ENCODE measurements at regions not wholly inside any gene's neighbourhood (a gene's known extent, or its start where the extent isn't known, plus 50 kb on each side); places are given as distances from the start of the nearest gene placed in this dataset.

DNA sequence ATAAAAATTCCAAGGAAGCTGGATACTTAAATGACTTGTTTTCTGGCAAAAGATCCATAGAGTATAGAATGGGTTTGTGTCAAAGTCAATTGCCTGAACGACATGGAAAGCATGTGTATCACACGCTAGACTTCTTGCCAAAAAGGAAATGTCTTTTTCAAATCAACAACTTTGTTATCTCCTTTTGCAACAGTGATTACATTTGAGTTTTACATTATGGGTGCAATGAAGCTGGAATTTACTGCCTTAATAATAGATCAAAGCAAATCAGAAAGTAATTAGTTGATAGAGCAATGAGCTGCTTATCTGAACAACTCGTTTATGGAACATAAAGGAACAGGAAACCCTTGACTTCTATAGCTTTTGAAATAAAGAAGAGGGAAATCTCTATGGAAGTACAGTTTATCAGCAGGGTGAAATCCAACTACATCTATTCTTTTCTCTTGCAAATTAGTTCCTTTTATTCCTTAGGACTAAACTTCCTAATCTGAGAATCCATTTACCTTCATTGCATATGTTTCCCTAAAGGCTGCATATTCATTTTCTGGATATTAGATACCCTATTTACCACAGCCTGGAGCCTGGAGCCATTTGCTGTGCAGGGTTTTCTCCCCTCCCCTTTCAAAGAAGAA is 415.1 kb upstream of the NECTIN3 start:
- Mint-ChIP-seq H3K4me1 (no peaks in the 10 kb centered on the region), H3K36me3 (no peaks in the 10 kb centered on the region), H3K4me3 (no peak overlapping the region), H3K9me3 (peaks cover 0 to 7% (median 0%) of the 10 kb centered on the region in 11 donors), H3K27ac (no peak overlapping the region), H3K27me3 (peaks cover 0 to 5% (median 0%) of the 10 kb centered on the region in 5 donors)
- ATAC-seq: no peak
- H3K27me3 ChIP-seq (ENCODE audit: control insufficient read depth in 2 of 2, insufficient read depth in 2 of 2, low read length in 2 of 2): no peaks in the 10 kb centered on the region
- H3K9me3 ChIP-seq (ENCODE audit: control insufficient read depth in 2 of 3, low read length in 3 of 3): no peaks in the 10 kb centered on the region
- ChIA-PET POLR2A (no interaction called here), CTCF (no interaction called here)
- no peaks in the 10 kb centered on the region for H3K36me3 ChIP-seq (ENCODE audit: control insufficient read depth in 2 of 3, insufficient read depth in 3 of 3, low read length in 3 of 3)
- no peaks in the 10 kb centered on the region for H3K4me1 ChIP-seq (ENCODE audit: control insufficient read depth in 2 of 2, insufficient read depth in 2 of 2, low read length in 2 of 2)
- DNase-seq: no peak
- H3K27ac ChIP-seq (ENCODE audit: low read depth, low read length): no peak overlapping the region
- intact Hi-C loops (cut with micrococcal nuclease): no loop called here
- H3K4me3 ChIP-seq (ENCODE audit: low read length): no peak overlapping the region

DNA sequence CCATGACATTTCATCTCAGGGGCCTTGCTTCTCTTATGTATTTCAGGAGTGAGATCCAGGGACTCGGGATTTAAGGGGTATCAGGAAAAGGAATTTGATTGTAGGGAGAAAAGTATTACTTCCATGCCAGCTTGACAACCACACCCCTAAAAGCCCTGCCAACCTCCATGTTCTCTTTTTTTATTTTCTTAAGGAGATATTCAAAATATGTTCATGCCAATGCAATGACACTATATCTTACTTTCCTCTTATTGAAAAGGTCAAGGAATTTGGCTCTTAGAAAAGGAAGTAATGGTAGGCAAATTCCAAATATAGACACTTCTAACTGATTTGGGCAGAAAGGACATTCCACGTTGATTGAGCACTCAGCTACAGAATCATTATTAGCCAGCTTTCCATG is 407.5 kb upstream of the NECTIN3 start:
- H3K4me1 ChIP-seq (ENCODE audit: control insufficient read depth in 2 of 2, insufficient read depth in 2 of 2, low read length in 2 of 2): no peaks in the 10 kb centered on the region
- peaks cover 0 to 23% (median 11%) of the 10 kb centered on the region in 5 donors for H3K27me3 Mint-ChIP-seq
- ATAC-seq (no peak), DNase-seq (no peak)
- no peaks in the 10 kb centered on the region for H3K27me3 ChIP-seq (ENCODE audit: control insufficient read depth in 2 of 2, insufficient read depth in 2 of 2, low read length in 2 of 2)
- no peak overlapping the region for H3K27ac ChIP-seq (ENCODE audit: low read depth, low read length)
- peaks cover 0 to 5% (median 0%) of the 10 kb centered on the region in 5 donors for H3K36me3 Mint-ChIP-seq
- intact Hi-C loops (cut with micrococcal nuclease): no loop called here
- H3K9me3 Mint-ChIP-seq: peaks cover 0 to 20% (median 6%) of the 10 kb centered on the region in 11 donors
- no peak overlapping the region for H3K27ac Mint-ChIP-seq
- H3K9me3 ChIP-seq (ENCODE audit: control insufficient read depth in 2 of 3, low read length in 3 of 3): no peaks in the 10 kb centered on the region
- ChIA-PET POLR2A (no interaction called here), CTCF (no interaction called here)
- H3K4me3 ChIP-seq (ENCODE audit: low read length): no peak overlapping the region
- no peak overlapping the region for H3K4me3 Mint-ChIP-seq
- no peaks in the 10 kb centered on the region for H3K4me1 Mint-ChIP-seq
- H3K36me3 ChIP-seq (ENCODE audit: control insufficient read depth in 2 of 3, insufficient read depth in 3 of 3, low read length in 3 of 3): no peaks in the 10 kb centered on the region

DNA sequence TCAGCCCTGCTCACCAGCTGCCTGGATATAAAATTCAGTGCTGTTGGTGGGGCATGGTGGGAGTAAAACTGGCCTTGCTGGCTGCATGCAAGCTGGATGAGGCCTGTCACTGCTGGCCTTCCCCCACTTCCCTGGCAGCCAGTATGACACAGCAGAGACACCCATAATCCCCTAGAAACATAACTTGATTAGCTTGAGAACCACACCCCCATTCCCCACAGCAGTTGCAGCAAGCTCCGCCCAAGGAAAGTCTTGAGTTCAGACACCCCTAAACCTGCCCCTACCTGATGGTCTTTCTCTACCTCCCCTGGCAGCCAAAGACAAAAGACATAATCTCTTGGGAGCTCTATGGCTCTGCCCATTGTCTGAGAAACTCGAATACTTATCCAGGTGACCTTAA is 405.1 kb upstream of the NECTIN3 start:
- H3K9me3 ChIP-seq (ENCODE audit: control insufficient read depth in 2 of 3, low read length in 3 of 3): peaks cover 0 to 5% (median 0%) of the 10 kb centered on the region in 3 experiments
- POLR2A ChIA-PET: no interaction called here
- no peaks in the 10 kb centered on the region for H3K27me3 ChIP-seq (ENCODE audit: control insufficient read depth in 2 of 2, insufficient read depth in 2 of 2, low read length in 2 of 2)

DNA sequence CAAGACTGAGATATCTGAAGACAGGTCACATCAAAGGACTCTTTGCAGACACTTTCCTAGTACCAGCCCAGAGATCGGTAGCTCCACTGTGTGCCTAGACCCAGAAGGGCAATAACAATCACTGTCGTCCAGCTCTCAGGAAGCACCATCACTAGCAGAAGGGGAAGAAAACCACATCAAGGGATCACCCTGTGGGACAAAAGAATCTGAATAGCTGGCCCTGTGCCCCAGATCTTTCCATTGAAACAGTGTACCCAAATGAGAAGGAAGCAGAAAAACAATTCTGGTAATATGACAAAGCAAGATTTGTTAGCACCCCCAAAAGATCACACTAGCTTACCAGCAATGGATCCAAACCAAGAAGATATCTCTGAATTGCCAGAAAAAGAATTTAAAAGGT is 404.4 kb upstream of the NECTIN3 start:
- H3K27ac ChIP-seq (ENCODE audit: low read depth, low read length): no peak overlapping the region
- no peak for DNase-seq
- H3K27ac Mint-ChIP-seq: no peak overlapping the region
- ATAC-seq: no peak
- peaks cover 0 to 5% (median 0%) of the 10 kb centered on the region in 3 experiments for H3K9me3 ChIP-seq (ENCODE audit: control insufficient read depth in 2 of 3, low read length in 3 of 3)
- H3K4me1 ChIP-seq (ENCODE audit: control insufficient read depth in 2 of 2, insufficient read depth in 2 of 2, low read length in 2 of 2): no peaks in the 10 kb centered on the region
- peaks cover 2 to 26% (median 13%) of the 10 kb centered on the region in 11 donors for H3K9me3 Mint-ChIP-seq
- no peaks in the 10 kb centered on the region for H3K4me1 Mint-ChIP-seq
- ChIA-PET CTCF (no interaction called here), POLR2A (no interaction called here)
- no peaks in the 10 kb centered on the region for H3K36me3 ChIP-seq (ENCODE audit: control insufficient read depth in 2 of 3, insufficient read depth in 3 of 3, low read length in 3 of 3)
- intact Hi-C loops (cut with micrococcal nuclease): no loop called here
- peaks cover 0 to 19% (median 14%) of the 10 kb centered on the region in 5 donors for H3K27me3 Mint-ChIP-seq
- H3K27me3 ChIP-seq (ENCODE audit: control insufficient read depth in 2 of 2, insufficient read depth in 2 of 2, low read length in 2 of 2): no peaks in the 10 kb centered on the region
- no peak overlapping the region for H3K4me3 ChIP-seq (ENCODE audit: low read length)
- H3K4me3 Mint-ChIP-seq: no peak overlapping the region
- H3K36me3 Mint-ChIP-seq: peaks cover 0 to 5% (median 0%) of the 10 kb centered on the region in 5 donors

More for the DNA sequence above, 405.1 kb upstream of the NECTIN3 start:
- CTCF ChIA-PET: no interaction called here
- Histone ChIP-seq H3K4me3 (ENCODE audit: low read length) (no peak overlapping the region), H3K27ac (ENCODE audit: low read depth, low read length) (no peak overlapping the region), H3K36me3 (ENCODE audit: control insufficient read depth in 2 of 3, insufficient read depth in 3 of 3, low read length in 3 of 3) (no peaks in the 10 kb centered on the region), H3K4me1 (ENCODE audit: control insufficient read depth in 2 of 2, insufficient read depth in 2 of 2, low read length in 2 of 2) (no peaks in the 10 kb centered on the region)
- DNase-seq: no peak
- Mint-ChIP-seq H3K4me1 (no peaks in the 10 kb centered on the region), H3K27ac (no peak overlapping the region), H3K27me3 (peaks cover 0 to 23% (median 11%) of the 10 kb centered on the region in 5 donors), H3K9me3 (peaks cover 2 to 26% (median 13%) of the 10 kb centered on the region in 11 donors), H3K36me3 (peaks cover 0 to 5% (median 0%) of the 10 kb centered on the region in 5 donors), H3K4me3 (no peak overlapping the region)
- intact Hi-C loops (cut with micrococcal nuclease): no loop called here
- ATAC-seq: no peak

DNA sequence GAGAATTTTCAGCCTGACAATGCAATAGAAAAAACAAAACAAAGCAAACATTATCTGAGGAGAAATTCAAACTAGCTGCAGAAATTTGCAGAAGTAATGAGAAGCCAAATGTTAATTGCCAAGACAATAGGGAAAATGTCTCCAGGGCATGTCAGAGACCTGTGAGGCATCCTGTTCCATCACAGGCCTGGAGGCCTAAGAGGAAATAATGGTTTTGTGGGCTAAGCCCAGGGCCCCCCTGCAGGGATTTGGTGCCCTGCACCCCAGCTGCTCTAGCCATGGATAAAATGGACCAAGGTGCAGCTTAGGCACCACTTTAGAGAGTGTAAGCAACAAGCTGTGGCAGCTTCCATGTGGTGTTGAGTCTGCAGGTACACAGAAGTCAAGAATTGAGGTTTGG is 401.2 kb upstream of the NECTIN3 start:
- no peak overlapping the region for H3K4me3 ChIP-seq (ENCODE audit: low read length)
- no peaks in the 10 kb centered on the region for H3K4me1 ChIP-seq (ENCODE audit: control insufficient read depth in 2 of 2, insufficient read depth in 2 of 2, low read length in 2 of 2)
- Mint-ChIP-seq H3K4me1 (no peaks in the 10 kb centered on the region), H3K27ac (no peak overlapping the region), H3K4me3 (no peak overlapping the region), H3K27me3 (peaks cover 0 to 19% (median 4%) of the 10 kb centered on the region in 5 donors), H3K9me3 (peaks cover 0 to 22% (median 10%) of the 10 kb centered on the region in 11 donors), H3K36me3 (peaks cover 0 to 5% (median 0%) of the 10 kb centered on the region in 5 donors)
- CTCF ChIA-PET: no interaction called here
- ATAC-seq (no peak), DNase-seq (no peak)
- POLR2A ChIA-PET: no interaction called here
- no peaks in the 10 kb centered on the region for H3K27me3 ChIP-seq (ENCODE audit: control insufficient read depth in 2 of 2, insufficient read depth in 2 of 2, low read length in 2 of 2)
- H3K9me3 ChIP-seq (ENCODE audit: control insufficient read depth in 2 of 3, low read length in 3 of 3): peaks cover 0 to 5% (median 0%) of the 10 kb centered on the region in 3 experiments
- H3K27ac ChIP-seq (ENCODE audit: low read depth, low read length): no peak overlapping the region
- H3K36me3 ChIP-seq (ENCODE audit: control insufficient read depth in 2 of 3, insufficient read depth in 3 of 3, low read length in 3 of 3): no peaks in the 10 kb centered on the region
- intact Hi-C loops (cut with micrococcal nuclease): no loop called here

DNA sequence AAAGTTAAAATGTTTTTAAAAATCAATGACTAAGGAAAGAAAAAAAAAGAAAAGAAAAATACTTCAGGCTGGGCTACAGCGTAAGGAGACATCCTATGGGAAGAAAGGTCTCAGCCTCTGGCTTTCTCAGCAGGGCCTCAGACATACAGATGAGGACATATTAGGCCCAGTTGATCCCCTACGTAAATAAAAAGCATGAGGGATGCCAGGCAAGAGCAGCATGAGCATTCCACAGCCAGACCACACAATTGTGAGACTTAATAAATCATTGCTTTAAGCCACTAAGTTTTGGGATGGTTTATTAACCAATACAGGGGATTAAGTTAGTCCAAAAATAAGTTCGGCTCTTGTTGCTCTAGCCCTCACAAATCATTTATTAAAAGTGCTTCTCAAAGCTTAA is 394.1 kb upstream of the NECTIN3 start:
- no peak overlapping the region for H3K4me3 Mint-ChIP-seq
- no peak overlapping the region for H3K27ac ChIP-seq (ENCODE audit: low read depth, low read length)
- H3K36me3 ChIP-seq (ENCODE audit: control insufficient read depth in 2 of 3, insufficient read depth in 3 of 3, low read length in 3 of 3): no peaks in the 10 kb centered on the region
- ATAC-seq: no peak
- no peaks in the 10 kb centered on the region for H3K9me3 ChIP-seq (ENCODE audit: control insufficient read depth in 2 of 3, low read length in 3 of 3)
- H3K27me3 ChIP-seq (ENCODE audit: control insufficient read depth in 2 of 2, insufficient read depth in 2 of 2, low read length in 2 of 2): no peaks in the 10 kb centered on the region
- intact Hi-C loops (cut with micrococcal nuclease): no loop called here
- no peaks in the 10 kb centered on the region for H3K4me1 ChIP-seq (ENCODE audit: control insufficient read depth in 2 of 2, insufficient read depth in 2 of 2, low read length in 2 of 2)
- H3K27me3 Mint-ChIP-seq: peaks cover 0 to 7% (median 0%) of the 10 kb centered on the region in 5 donors
- H3K4me1 Mint-ChIP-seq: no peaks in the 10 kb centered on the region
- no peak overlapping the region for H3K4me3 ChIP-seq (ENCODE audit: low read length)
- ChIA-PET CTCF (interaction anchor here (0.6 kb wide), 1 partner anchor 498 kb away, joined by 3 read pairs; no protein-coding TSS in a partner anchor), POLR2A (no interaction called here)
- H3K9me3 Mint-ChIP-seq: peaks cover 0 to 6% (median 0%) of the 10 kb centered on the region in 11 donors
- H3K36me3 Mint-ChIP-seq: no peaks in the 10 kb centered on the region
- no peak overlapping the region for H3K27ac Mint-ChIP-seq
- DNase-seq: no peak

DNA sequence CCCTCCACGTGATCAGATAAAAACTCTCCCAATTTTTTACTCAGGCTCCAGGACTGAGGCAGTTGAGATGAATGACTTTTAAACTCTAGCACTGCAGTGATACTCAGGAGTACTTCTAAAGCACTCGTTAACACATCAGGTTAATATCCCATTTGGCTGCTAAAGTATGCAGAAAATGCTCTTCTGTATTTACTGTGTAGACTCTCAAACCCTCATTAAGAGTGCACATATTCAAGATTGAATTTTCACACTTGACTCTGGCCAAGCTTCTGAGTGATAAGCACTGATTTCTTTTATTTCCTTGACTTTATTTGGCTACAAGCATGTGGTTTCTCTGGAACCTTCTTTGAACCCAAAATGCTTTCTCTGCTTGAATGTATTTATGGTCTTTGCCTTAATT is 392.3 kb upstream of the NECTIN3 start:
- peaks cover 0 to 4% (median 0%) of the 10 kb centered on the region in 11 donors for H3K9me3 Mint-ChIP-seq
- H3K4me1 ChIP-seq (ENCODE audit: control insufficient read depth in 2 of 2, insufficient read depth in 2 of 2, low read length in 2 of 2): no peaks in the 10 kb centered on the region
- H3K27ac ChIP-seq (ENCODE audit: low read depth, low read length): no peak overlapping the region
- no peaks in the 10 kb centered on the region for H3K27me3 ChIP-seq (ENCODE audit: control insufficient read depth in 2 of 2, insufficient read depth in 2 of 2, low read length in 2 of 2)
- CTCF ChIA-PET: no interaction called here
- intact Hi-C loops (cut with micrococcal nuclease): no loop called here
- H3K4me3 Mint-ChIP-seq: no peak overlapping the region
- H3K27ac Mint-ChIP-seq: no peak overlapping the region
- H3K36me3 ChIP-seq (ENCODE audit: control insufficient read depth in 2 of 3, insufficient read depth in 3 of 3, low read length in 3 of 3): no peaks in the 10 kb centered on the region
- POLR2A ChIA-PET: no interaction called here
- DNase-seq: no peak
- H3K9me3 ChIP-seq (ENCODE audit: control insufficient read depth in 2 of 3, low read length in 3 of 3): no peaks in the 10 kb centered on the region
- H3K4me1 Mint-ChIP-seq: no peaks in the 10 kb centered on the region
- no peak for ATAC-seq
- no peaks in the 10 kb centered on the region for H3K36me3 Mint-ChIP-seq
- peaks cover 0 to 8% (median 3%) of the 10 kb centered on the region in 5 donors for H3K27me3 Mint-ChIP-seq
- H3K4me3 ChIP-seq (ENCODE audit: low read length): no peak overlapping the region

Measured in naive thymus-derived CD4-positive, alpha-beta T cell (primary cell).